Suprapubic skin (tissue), 4 donors: ENCODE measurements at regions not wholly inside any gene's neighbourhood (a gene's known extent, or its start where the extent isn't known, plus 50 kb on each side); places are given as distances from the start of the nearest gene placed in this dataset.

Source experiments
- CTCF ChIP-seq, 2 donors: fragments of 200-600 bp in 1 of 2; fragments of 450-650 bp in 1 of 2; sonication (generic) in 1 of 2; IDR thresholded peaks; one replicate each; pipeline ENCODE4 v1.5.1; 2016 to 2019; ENCODE audit warnings: antibody characterized with exemption in 2 of 2, mild to moderate bottlenecking in 1 of 2, moderate library complexity in 1 of 2
- POLR2A ChIP-seq, 2 donors: fragments of 450-650 bp; IDR thresholded peaks; one replicate each; pipeline ENCODE4 v1.6.1; 2017; ENCODE audit warnings: antibody characterized with exemption in 2 of 2, mild to moderate bottlenecking in 2 of 2, moderate library complexity in 2 of 2
- POLR2AphosphoS5 ChIP-seq, 3 donors: sonication (generic); formaldehyde crosslinking; IDR thresholded peaks; one replicate each; pipeline ENCODE4 v1.6.1; 2017; ENCODE audit warnings: antibody characterized with exemption in 3 of 3

DNA sequence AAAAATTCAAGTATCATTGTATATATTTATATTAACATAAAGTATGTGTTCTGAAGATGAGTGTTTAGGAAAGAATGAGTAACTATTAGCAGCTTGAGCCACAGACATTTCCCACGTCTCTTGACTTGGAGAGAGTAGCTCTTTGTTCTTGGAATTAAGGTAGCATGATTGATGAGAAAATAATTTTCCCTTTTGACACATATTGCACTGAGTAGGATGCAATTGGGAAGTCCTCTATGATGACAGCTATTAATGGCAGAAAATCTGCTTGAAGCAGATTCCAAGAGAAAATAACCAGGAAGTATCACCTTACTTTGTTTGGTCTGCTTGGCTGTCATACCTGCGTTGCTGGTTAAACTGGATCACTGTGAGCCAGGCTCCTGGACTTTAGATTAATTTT, 204.8 kb downstream of the TLE4 start:
- TF ChIP-seq POLR2A (IDR thresholded peaks at IDR 0.05) (no peak), CTCF (IDR thresholded peaks at IDR 0.05) (no peak), POLR2AphosphoS5 (IDR thresholded peaks at IDR 0.05) (no peak)
